Astrocyte of the hippocampus (primary cell): ENCODE measurements at regions not wholly inside any gene's neighbourhood (a gene's known extent, or its start where the extent isn't known, plus 50 kb on each side); places are given as distances from the start of the nearest gene placed in this dataset.
A peak's percentile ranks its signal among the peaks of the same experiment; 100 is the strongest.

ENCODE experiments used
- DNase-seq: peaks from one replicate; pipeline ENCODE4 v3.0.0; 2011; ENCODE audit warnings: low read depth, low spot score

- no peak for DNase-seq
These were observed 191.8 kb downstream of the TOMM20 start for GRCh38 chr1:234936612-234937389.

- peak; percentile 32 for DNase-seq
These were observed 194.0 kb downstream of the TOMM20 start for GRCh38 chr1:234934611-234935033.

GRCh38 chr1:234933475-234933874, 195.2 kb downstream of the TOMM20 start:
- DNase-seq, result peak; percentile 69

- no peak for DNase-seq
These were observed 195.9 kb downstream of the TOMM20 start for GRCh38 chr1:234932511-234933430.

- no peak for DNase-seq
These were observed 196.5 kb downstream of the TOMM20 start for GRCh38 chr1:234932106-234932505.

- DNase-seq, result no peak
These were observed 197.1 kb downstream of the TOMM20 start for GRCh38 chr1:234931404-234931973.

GRCh38 chr1:234929369-234929768, 199.3 kb downstream of the TOMM20 start:
- no peak for DNase-seq

- no peak for DNase-seq
These were observed 200.0 kb downstream of the TOMM20 start for GRCh38 chr1:234928642-234929041.

- DNase-seq, result no peak
These were observed 200.5 kb downstream of the TOMM20 start for GRCh38 chr1:234927971-234928640.

- no peak for DNase-seq
These were observed 201.2 kb downstream of the TOMM20 start for GRCh38 chr1:234927312-234927970.

- DNase-seq, result no peak
These were observed 201.9 kb downstream of the TOMM20 start for GRCh38 chr1:234926559-234927311.

- DNase-seq, result no peak
These were observed 202.4 kb downstream of the TOMM20 start for GRCh38 chr1:234926264-234926558.

GRCh38 chr1:234925440-234926263, 203.0 kb downstream of the TOMM20 start:
- peak; percentile 97 for DNase-seq

GRCh38 chr1:234924450-234925355, 203.9 kb downstream of the TOMM20 start:
- no peak for DNase-seq

GRCh38 chr1:234923626-234924025, 205.0 kb downstream of the TOMM20 start:
- DNase-seq, result no peak

- no peak for DNase-seq
These were observed 205.7 kb downstream of the TOMM20 start for GRCh38 chr1:234922987-234923386.

- peak; percentile 65 for DNase-seq
These were observed 207.2 kb downstream of the TOMM20 start for GRCh38 chr1:234921266-234922062.

GRCh38 chr1:234920843-234921140, 207.8 kb downstream of the TOMM20 start:
- DNase-seq, result no peak
